Aorta (tissue), 5 donors: ENCODE measurements at regions not wholly inside any gene's neighbourhood (a gene's known extent, or its start where the extent isn't known, plus 50 kb on each side); places are given as distances from the start of the nearest gene placed in this dataset.

ENCODE experiments used
- ATAC-seq: fragments of 200-7000 bp; cut with Tn5 transposase; one replicate; pipeline ENCODE4 v1.9.1; 2022; ENCODE audit warnings: moderate library complexity; ENCODE audit not compliant: low FRiP score
- DNase-seq, 2 donors: peaks; one replicate each; pipeline ENCODE4 v3.0.0-alpha.2; 2020
- H3K27ac ChIP-seq, 2 donors: one replicate each; pipeline ENCODE4 v1.5.1; 2013; ENCODE audit warnings: low read length in 2 of 2, mild to moderate bottlenecking in 2 of 2, moderate library complexity in 2 of 2, control low read depth in 1 of 2, inconsistent platforms in 1 of 2, low read depth in 1 of 2
- H3K27me3 ChIP-seq, 2 donors: one replicate each; pipeline ENCODE4 v1.6.1; 2013; ENCODE audit warnings: control low read depth in 1 of 2, low read length in 1 of 2, mild to moderate bottlenecking in 1 of 2, moderate library complexity in 1 of 2; ENCODE audit not compliant: insufficient read depth in 2 of 2, control insufficient read depth in 1 of 2
- H3K36me3 ChIP-seq, 2 donors: one replicate each; pipeline ENCODE4 v1.6.1; 2013; ENCODE audit warnings: control low read depth in 1 of 2, low read length in 1 of 2, mild to moderate bottlenecking in 1 of 2; ENCODE audit not compliant: insufficient read depth in 2 of 2, control insufficient read depth in 1 of 2
- H3K4me1 ChIP-seq, 2 donors: one replicate each; pipeline ENCODE4 v1.6.1; 2013; ENCODE audit warnings: low read length in 2 of 2, control low read depth in 1 of 2, mild to moderate bottlenecking in 1 of 2, moderate library complexity in 1 of 2; ENCODE audit not compliant: insufficient read depth in 2 of 2, control insufficient read depth in 1 of 2
- H3K4me3 ChIP-seq, 2 donors: one replicate each; pipeline ENCODE4 v1.5.1; 2013; ENCODE audit warnings: low read length in 2 of 2, control low read depth in 1 of 2, mild to moderate bottlenecking in 1 of 2
- H3K9me3 ChIP-seq: one replicate; pipeline ENCODE4 v1.6.1; 2013; ENCODE audit warnings: mild to moderate bottlenecking, low read length; ENCODE audit not compliant: control insufficient read depth
- WGBS, 2 donors: extraction: QIAGEN DNeasy Blood & Tissue Kit; methylation state at CpG; one replicate each; pipeline ENCODE4 v1.1.7; 2013; 5-methylcytosine and 5-hydroxymethylcytosine counted together
- intact Hi-C, 2 donors: fragments of 100-400 bp; cut with DNase I; formaldehyde crosslinking; loops; one replicate each; pipeline versions ENCODE4 v1.14.2 to v1.15.0; 2022
- donor health status: healthy with polysubstance abuse.
- donor health status: Bipolar disorder and iron deficiency.
- donor health status: DM: no; HTN: no; CAD: no.
- donor health status: DM: no; HTN: no; CAD: no.
- donor health status: DM: yes; HTN: yes; CAD: no.

- WGBS, 2 donors = 74 to 93% methylated on average over 4 of the region's 4 CpGs
Observed at GRCh38 chrX:39401483-39402110, 600.3 kb downstream of the MID1IP1 start.

GRCh38 chrX:39402158-39402557 lies 600.9 kb downstream of the MID1IP1 start:
- H3K36me3 ChIP-seq = no peaks in the 10 kb centered on the region
- 86 to 96% methylated on average over 5 of the region's 5 CpGs for WGBS, 2 donors
- DNase-seq (no peak), ATAC-seq (no peak)
- no peak overlapping the region for H3K27ac ChIP-seq
- intact Hi-C loops = no loop called here
- no peaks in the 10 kb centered on the region for H3K27me3 ChIP-seq
- H3K9me3 ChIP-seq = no peaks in the 10 kb centered on the region
- peaks cover 0 to 2% of the 10 kb centered on the region in 2 donors for H3K4me1 ChIP-seq
- no peak overlapping the region for H3K4me3 ChIP-seq

More at GRCh38 chrX:39401483-39402110, 600.3 kb downstream of the MID1IP1 start:
- DNase-seq (no peak), ATAC-seq (no peak)
- Histone ChIP-seq H3K27me3 (no peaks in the 10 kb centered on the region), H3K4me3 (no peak overlapping the region), H3K9me3 (no peaks in the 10 kb centered on the region), H3K27ac (no peak overlapping the region), H3K36me3 (no peaks in the 10 kb centered on the region), H3K4me1 (peaks cover 0 to 2% of the 10 kb centered on the region in 2 donors)
- intact Hi-C loops = no loop called here

- Histone ChIP-seq H3K4me1 (no peaks in the 10 kb centered on the region), H3K27ac (no peak overlapping the region), H3K27me3 (no peaks in the 10 kb centered on the region), H3K9me3 (no peaks in the 10 kb centered on the region), H3K36me3 (no peaks in the 10 kb centered on the region), H3K4me3 (no peak overlapping the region)
- intact Hi-C loops = no loop called here
- ATAC-seq = no peak
- WGBS, 2 donors = 58 to 81% methylated on average over 2 of the region's 2 CpGs
- no peak for DNase-seq
Observed at GRCh38 chrX:39406799-39407198, 605.5 kb downstream of the MID1IP1 start.

GRCh38 chrX:39409246-39409917 lies 608.1 kb downstream of the MID1IP1 start:
- 76 to 95% methylated on average over 6 of the region's 6 CpGs for WGBS, 2 donors
- intact Hi-C loops = no loop called here

GRCh38 chrX:39414290-39414854 lies 613.1 kb downstream of the MID1IP1 start:
- Histone ChIP-seq H3K9me3 (no peaks in the 10 kb centered on the region), H3K4me1 (no peaks in the 10 kb centered on the region), H3K4me3 (no peak overlapping the region), H3K36me3 (no peaks in the 10 kb centered on the region), H3K27me3 (no peaks in the 10 kb centered on the region), H3K27ac (no peak overlapping the region)
- intact Hi-C loops = no loop called here
- WGBS, 2 donors = 64 to 78% methylated on average over 5 of the region's 5 CpGs
- no peak for ATAC-seq
- DNase-seq = no peak

More at GRCh38 chrX:39409246-39409917, 608.1 kb downstream of the MID1IP1 start:
- no peaks in the 10 kb centered on the region for H3K27me3 ChIP-seq
- no peak overlapping the region for H3K4me3 ChIP-seq
- no peak overlapping the region for H3K27ac ChIP-seq
- no peaks in the 10 kb centered on the region for H3K9me3 ChIP-seq
- H3K36me3 ChIP-seq = no peaks in the 10 kb centered on the region
- no peaks in the 10 kb centered on the region for H3K4me1 ChIP-seq
- ATAC-seq (no peak), DNase-seq (no peak)

GRCh38 chrX:39416547-39417260 lies 615.4 kb downstream of the MID1IP1 start:
- Histone ChIP-seq H3K4me3 (no peak overlapping the region), H3K27me3 (no peaks in the 10 kb centered on the region), H3K4me1 (no peaks in the 10 kb centered on the region), H3K27ac (no peak overlapping the region), H3K36me3 (no peaks in the 10 kb centered on the region), H3K9me3 (no peaks in the 10 kb centered on the region)
- intact Hi-C loops = no loop called here
- 82 to 90% methylated on average over 14 of the region's 14 CpGs for WGBS, 2 donors
- DNase-seq (no peak), ATAC-seq (no peak)

GRCh38 chrX:39418254-39418704 lies 617.0 kb downstream of the MID1IP1 start:
- no peaks in the 10 kb centered on the region for H3K27me3 ChIP-seq
- WGBS, 2 donors = 23 to 31% methylated on average over 4 of the region's 4 CpGs
- no peak overlapping the region for H3K27ac ChIP-seq
- H3K36me3 ChIP-seq = no peaks in the 10 kb centered on the region
- no peak for DNase-seq
- no peak for ATAC-seq
- intact Hi-C loops = no loop called here
- H3K4me3 ChIP-seq = no peak overlapping the region
- no peaks in the 10 kb centered on the region for H3K9me3 ChIP-seq
- no peaks in the 10 kb centered on the region for H3K4me1 ChIP-seq

GRCh38 chrX:39418731-39419638 lies 617.7 kb downstream of the MID1IP1 start:
- no peaks in the 10 kb centered on the region for H3K27me3 ChIP-seq
- DNase-seq (no peak), ATAC-seq (no peak)
- WGBS, 2 donors = 71 to 84% methylated on average over 29 of the region's 29 CpGs
- no peaks in the 10 kb centered on the region for H3K9me3 ChIP-seq
- no peaks in the 10 kb centered on the region for H3K36me3 ChIP-seq
- intact Hi-C loops = no loop called here
- no peak overlapping the region for H3K27ac ChIP-seq
- no peaks in the 10 kb centered on the region for H3K4me1 ChIP-seq
- no peak overlapping the region for H3K4me3 ChIP-seq
